Caki2 (cell line): ENCODE measurements at regions not wholly inside any gene's neighbourhood (a gene's known extent, or its start where the extent isn't known, plus 50 kb on each side); places are given as distances from the start of the nearest gene placed in this dataset.
"Not testable (repeated sequence)": the region's sequence is repeated elsewhere in the genome, so short reads cannot be mapped to it uniquely, and the experiment has no call there.

Source experiments
- DNase-seq: peaks from one replicate; pipeline ENCODE4 v3.0.0-alpha.2; 2015; ENCODE audit warnings: low read depth
- in situ Hi-C: cut with HindIII; loops from 2 replicates; pipeline ENCODE4 v1.10.0; 2016; ENCODE audit warnings: low sequenced_read_pairs, low pct_unique_long_range_greater_than_20kb, mixed read lengths

GRCh38 chr9:106478312-106478711 is 384.7 kb upstream of the ZNF462 start:
- in situ Hi-C loops, result no loop called here
- DNase-seq, result no peak

GRCh38 chr9:106478727-106479126 is 384.2 kb upstream of the ZNF462 start:
- in situ Hi-C loops, result no loop called here

GRCh38 chr9:106479679-106480078 is 383.3 kb upstream of the ZNF462 start:
- in situ Hi-C loops, result no loop called here
- DNase-seq, result no peak

More at GRCh38 chr9:106478727-106479126, 384.2 kb upstream of the ZNF462 start:
- DNase-seq, result no peak

GRCh38 chr9:106481013-106481609 is 381.9 kb upstream of the ZNF462 start:
- in situ Hi-C loops, result no loop called here
- no peak for DNase-seq

- in situ Hi-C loops, result no loop called here
- DNase-seq, result no peak
Observed at GRCh38 chr9:106482733-106483132, 380.2 kb upstream of the ZNF462 start.

- DNase-seq, result no peak
Observed at GRCh38 chr9:106486685-106487084, 376.3 kb upstream of the ZNF462 start.

GRCh38 chr9:106487266-106487665 is 375.7 kb upstream of the ZNF462 start:
- no peak for DNase-seq
- in situ Hi-C loops, result no loop called here

More at GRCh38 chr9:106486685-106487084, 376.3 kb upstream of the ZNF462 start:
- in situ Hi-C loops, result no loop called here

- DNase-seq, in situ Hi-C loops: not testable (repeated sequence)
Observed at GRCh38 chr9:106492126-106492525, 370.8 kb upstream of the ZNF462 start.

GRCh38 chr9:106500171-106500570 is 362.8 kb upstream of the ZNF462 start:
- in situ Hi-C loops, result no loop called here
- DNase-seq, result no peak

GRCh38 chr9:106501210-106501609 is 361.8 kb upstream of the ZNF462 start:
- in situ Hi-C loops, DNase-seq: not testable (repeated sequence)

- DNase-seq, result no peak
- in situ Hi-C loops, result no loop called here
Observed at GRCh38 chr9:106502930-106503329, 360.0 kb upstream of the ZNF462 start.

- in situ Hi-C loops, result no loop called here
- no peak for DNase-seq
Observed at GRCh38 chr9:106503759-106504158, 359.2 kb upstream of the ZNF462 start.

GRCh38 chr9:106526716-106527204 is 336.2 kb upstream of the ZNF462 start:
- in situ Hi-C loops, result no loop called here
- DNase-seq, result no peak

- in situ Hi-C loops, result no loop called here
Observed at GRCh38 chr9:106528158-106528557, 334.8 kb upstream of the ZNF462 start.

GRCh38 chr9:106529616-106530015 is 333.4 kb upstream of the ZNF462 start:
- DNase-seq, result no peak
- in situ Hi-C loops, result no loop called here

More at GRCh38 chr9:106528158-106528557, 334.8 kb upstream of the ZNF462 start:
- DNase-seq, result no peak

GRCh38 chr9:106531491-106531890 is 331.5 kb upstream of the ZNF462 start:
- no peak for DNase-seq
- in situ Hi-C loops, result no loop called here

GRCh38 chr9:106532306-106533015 is 330.5 kb upstream of the ZNF462 start:
- in situ Hi-C loops, result no loop called here
- DNase-seq, result no peak

- in situ Hi-C loops, result no loop called here
- no peak for DNase-seq
Observed at GRCh38 chr9:106534800-106535199, 328.2 kb upstream of the ZNF462 start.

- no peak for DNase-seq
- in situ Hi-C loops, result no loop called here
Observed at GRCh38 chr9:106535439-106535838, 327.5 kb upstream of the ZNF462 start.
